ENCODE measurements at regions not wholly inside any gene's neighbourhood (a gene's known extent, or its start where the extent isn't known, plus 50 kb on each side); places are given as distances from the start of the nearest gene placed in this dataset.
"Not testable (repeated sequence)": the region's sequence is repeated elsewhere in the genome, so short reads cannot be mapped to it uniquely, and the experiment has no call there.

DNA sequence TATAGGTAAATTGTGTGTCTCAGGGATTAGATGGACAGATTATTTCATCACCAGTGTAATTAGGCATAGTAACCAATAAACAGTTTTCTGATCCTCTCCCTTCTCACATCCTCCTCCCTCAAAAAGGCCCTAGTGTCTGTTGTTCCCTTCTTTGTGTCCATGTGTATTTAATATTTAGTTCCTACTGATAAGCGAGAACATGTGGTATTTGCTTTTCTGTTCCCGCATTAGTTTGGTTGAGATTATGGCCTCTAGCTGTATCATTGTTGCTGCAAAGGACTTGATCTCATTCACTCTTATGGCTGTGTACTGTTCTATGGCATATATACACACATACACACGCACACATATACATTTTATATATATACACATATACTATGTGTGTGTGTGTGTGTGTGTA, 866.2 kb downstream of the CCDC85A start:
- DNase-seq, result no peak

DNA sequence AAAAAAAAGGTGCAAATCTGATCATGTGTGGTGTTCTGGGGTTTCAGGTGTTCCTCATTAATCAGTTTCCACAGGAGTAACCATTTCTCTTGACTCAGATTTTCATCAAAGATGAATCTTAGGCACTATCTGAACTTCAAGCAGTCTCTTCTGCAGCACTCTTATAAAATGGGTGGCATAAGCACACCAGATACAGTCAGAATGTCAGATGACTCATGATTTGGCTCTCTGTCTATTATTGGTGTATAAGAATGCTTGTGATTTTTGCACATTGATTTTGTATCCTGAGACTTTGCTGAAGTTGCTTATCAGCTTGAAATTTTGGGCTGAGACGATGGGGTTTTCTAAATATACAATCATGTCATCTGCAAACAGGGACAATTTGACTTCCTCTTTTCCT, 882.5 kb downstream of the CCDC85A start:
- DNase-seq, result not testable (repeated sequence)

DNA sequence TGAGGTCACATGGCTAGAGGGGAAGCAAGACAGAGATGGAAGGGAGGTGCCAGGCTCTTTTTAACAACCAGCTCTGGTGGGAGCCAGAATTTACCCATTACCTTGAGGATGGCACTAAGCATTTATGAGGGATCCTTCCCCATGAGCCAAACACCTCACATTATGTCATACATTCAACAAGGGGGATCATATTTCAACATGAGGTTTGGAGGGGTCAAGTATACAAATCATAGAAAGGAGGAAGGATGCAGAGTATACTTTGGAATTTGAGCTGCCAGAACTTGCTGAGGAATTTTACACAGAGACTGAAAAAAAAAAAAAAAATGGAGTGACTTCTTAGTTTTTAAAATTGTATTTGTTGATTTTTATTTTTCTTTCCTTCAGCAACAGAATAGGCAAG, 891.4 kb downstream of the CCDC85A start:
- no peak for DNase-seq

DNA sequence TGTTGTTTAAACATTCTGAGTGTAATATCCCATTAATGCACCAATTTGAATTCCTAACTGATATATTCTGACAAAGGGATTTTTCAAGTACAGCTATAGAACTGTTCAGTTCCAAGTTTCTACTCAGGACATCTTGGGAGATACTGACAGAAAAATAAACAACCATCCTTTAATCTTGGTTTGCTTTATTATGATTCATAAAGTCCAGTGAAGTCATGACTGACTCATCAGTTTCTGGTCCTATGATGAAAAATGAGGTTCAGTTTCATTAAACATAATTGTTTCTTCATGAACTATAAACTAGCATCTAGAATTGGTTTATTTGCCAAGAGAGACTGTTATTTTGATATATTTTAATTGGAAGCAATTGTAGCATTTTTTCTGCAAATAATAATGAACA, 896.2 kb downstream of the CCDC85A start:
- no peak for DNase-seq

DNA sequence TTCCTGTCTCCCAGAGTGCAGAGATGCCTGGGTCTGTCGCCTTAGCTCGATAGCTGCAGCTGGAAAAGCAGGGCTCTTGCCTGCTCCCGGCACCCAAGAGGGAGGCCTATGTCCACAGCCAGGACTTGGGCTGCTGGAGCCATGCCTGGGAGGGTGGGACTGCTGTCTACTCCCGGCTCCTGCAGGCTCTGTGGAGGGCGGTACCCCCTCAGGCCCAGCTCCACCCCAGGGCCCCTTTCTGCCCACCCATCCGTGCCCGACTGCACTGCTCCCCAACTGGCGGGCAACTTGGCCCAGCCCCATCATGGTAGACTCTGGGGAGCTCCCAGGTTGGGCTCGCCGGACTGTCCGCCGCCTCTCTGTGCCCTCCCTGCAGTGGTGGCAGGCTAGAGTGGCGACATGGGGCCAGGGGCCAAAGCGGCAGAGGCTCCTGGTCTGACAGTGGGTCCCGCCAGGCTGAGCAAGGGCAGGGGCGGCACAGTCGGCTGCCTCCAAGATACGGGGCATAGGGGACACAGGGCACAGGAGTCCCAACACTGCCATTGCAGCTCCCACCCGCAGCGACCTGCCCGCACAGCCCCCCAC, 901.0 kb downstream of the CCDC85A start:
- DNase-seq, result no peak

DNA sequence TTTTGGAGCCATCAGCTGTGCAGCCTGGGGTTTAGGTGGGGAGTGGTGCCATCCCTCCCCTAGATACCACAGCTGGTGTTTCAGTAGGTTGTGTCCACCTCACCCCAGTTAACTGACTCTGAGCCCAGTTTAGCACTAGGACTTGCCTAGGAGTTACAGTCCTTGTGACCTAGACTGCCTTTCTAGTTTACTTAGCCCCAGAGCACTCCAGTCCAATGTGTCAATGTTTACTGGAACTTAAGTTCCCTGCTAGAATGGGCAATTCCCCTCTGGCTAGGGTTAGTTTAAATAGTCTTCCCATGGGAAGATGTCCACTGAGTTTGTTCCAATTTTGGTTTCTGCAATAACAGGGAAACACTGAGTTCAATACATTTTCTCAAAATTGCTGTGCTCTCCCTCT, 909.2 kb downstream of the CCDC85A start:
- no peak for DNase-seq

DNA sequence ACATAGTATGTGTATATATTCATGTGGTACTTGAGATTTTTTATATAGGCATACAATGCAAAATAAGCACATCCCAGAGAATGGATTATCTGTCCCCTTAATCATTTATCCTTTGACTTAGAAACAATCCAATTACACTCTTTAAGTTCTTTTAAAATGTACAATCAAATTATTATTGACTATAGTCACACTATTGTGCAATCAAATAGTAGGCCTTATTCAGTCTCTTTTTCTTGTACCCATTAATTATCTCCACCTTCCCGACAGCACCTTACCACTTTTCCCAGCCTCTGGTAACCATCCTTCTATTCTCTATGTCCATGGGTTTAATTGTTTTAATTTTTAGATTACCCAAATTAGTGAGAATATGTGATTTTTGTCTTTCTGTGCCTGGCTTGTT, 914.1 kb downstream of the CCDC85A start:
- no peak for DNase-seq

DNA sequence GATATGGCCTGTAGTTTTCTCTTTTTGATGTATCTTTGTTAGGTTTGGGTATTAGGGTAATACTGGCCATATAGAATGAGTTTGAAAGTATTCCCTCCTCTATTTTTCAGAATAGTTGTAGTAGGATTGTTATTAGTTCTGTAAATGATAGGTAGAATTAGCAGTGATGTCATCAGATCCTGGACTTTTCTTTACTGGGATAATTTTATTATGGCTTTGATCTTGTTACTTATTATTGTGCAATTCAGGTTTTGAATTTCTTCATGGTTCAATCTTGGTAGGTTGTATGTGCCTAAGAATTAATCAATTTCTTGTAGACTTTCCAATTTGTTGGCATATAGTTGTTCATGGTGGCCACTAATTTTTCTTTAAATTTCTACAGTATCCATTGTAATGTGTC, 916.6 kb downstream of the CCDC85A start:
- no peak for DNase-seq

DNA sequence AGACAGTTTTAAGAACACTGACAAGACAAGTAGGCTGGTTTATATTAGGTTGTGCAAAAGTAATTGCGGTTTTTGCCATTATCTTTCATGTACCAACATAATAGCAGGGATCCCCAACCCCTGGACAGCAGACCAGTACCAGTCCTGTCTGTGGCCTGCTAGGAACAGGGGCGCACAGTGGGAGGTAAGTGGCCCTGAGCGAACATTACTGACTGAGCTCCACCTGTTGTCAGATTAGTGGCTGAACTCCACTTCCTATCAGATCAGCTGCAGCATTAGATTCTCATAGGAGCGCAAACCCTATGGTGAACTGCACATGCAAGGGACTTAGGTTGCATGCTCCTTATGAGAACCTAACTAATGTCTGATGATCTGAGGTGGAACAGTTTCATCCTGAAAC, 921.9 kb downstream of the CCDC85A start:
- no peak for DNase-seq

DNA sequence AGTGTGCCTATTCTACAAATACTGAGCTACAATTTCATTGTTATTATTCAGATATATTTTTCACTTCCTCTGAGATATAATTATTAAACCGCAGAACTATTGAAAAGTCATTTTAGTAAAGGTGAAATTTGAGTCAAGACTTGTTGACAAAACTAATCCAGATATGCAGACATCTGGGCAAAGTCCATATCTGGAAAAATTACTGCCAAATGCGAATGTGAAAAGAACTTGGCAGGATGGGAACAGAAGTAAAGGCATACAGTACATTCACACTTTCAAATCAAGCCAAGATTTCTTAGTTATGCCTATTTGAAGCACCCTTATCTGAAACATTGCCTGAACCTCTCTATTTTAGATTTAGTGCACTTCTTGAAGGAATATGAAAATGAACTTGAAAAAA, 923.6 kb downstream of the CCDC85A start:
- no peak for DNase-seq

DNA sequence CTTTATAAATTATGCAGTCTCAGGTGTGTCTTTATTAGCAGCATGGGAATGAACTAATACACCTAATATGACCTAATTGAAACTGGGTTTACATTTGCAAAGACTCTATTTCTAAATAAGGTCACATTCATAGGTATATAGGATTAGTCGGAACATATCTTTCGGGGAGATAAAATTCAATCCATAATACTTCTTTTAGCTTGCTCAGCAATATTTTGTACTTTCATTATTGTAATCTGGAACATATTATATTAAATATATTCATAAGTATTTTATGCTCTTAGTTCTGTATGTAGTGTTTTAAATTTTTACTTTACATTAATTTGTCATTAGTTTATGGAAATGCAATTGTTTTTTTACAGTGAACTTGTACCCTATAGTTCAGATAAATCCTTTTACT, 927.7 kb downstream of the CCDC85A start:
- no peak for DNase-seq

DNA sequence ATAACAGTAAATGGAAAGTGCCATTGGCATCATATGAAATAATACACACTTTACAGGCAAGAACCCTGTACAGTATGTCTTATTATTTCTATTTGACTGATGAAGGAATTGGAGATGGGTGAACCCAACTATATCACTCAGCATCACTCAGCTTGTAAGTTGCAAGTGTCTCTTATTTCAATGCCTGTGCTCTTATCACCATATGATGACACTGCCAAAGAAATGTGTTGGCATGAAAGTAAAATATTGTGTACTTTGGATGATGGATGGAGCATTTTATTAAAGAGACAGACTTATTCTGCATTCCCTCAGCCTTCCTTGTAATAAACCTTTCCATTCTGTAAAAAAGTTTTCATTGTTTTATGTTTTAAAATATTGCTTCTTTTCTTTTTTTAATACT, 927.5 kb upstream of the VRK2 start:
- no peak for DNase-seq

DNA sequence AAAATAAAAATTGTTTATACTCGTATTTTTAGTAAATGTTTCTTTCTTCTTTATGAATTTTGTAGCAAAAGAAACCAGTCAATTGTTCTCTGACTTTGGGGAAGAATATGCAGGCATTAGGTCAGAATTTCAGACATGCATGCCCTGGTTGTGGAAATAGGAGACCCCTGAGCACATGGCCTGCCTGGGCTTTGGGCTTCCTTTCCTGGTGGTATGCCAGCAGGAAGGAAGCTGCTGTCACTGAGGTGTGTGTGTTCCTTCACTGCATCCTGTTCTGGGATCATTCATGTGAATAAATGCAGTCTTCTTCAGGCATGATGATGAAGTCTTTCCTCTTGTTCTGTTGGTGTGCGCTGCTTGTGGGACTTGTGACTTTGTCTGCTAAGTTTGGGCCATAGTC, 920.2 kb upstream of the VRK2 start:
- DNase-seq, result no peak

DNA sequence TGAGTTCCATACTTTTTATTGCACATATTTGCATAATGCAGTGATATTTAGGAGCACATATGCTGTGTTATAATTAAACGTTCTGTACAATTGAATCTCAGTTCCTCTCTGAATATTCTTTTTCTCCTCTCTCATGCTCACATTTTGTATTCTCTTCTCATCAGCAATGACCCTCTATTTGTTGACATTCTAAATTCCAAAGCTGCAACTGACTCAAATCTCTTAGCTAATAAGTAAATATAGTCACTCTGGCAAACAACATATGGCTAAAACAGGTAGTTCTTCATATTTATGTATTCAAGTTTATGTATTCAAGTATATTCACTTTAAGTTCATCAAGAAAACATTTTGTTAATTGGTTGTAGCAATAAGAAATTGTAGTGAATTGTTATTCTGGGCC, 907.4 kb upstream of the VRK2 start:
- DNase-seq, result no peak

DNA sequence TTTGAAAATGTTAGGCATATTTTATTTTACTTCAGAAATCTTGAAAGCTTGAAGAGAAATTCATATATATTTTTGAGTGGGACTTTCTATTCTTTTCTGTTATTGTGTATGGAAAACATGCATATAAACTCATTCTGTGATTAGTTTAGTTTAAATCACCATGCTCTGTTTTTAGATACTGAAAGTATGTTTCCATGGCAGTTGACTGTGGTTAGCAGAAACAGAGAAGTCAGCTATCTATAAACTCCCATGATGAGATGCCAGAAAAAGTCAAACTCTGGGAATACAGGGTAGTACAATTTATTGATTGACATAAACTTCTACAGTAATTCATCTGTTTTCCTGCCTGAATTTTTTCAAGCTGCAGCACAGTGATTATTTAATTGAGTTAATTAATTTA, 905.3 kb upstream of the VRK2 start:
- no peak for DNase-seq

DNA sequence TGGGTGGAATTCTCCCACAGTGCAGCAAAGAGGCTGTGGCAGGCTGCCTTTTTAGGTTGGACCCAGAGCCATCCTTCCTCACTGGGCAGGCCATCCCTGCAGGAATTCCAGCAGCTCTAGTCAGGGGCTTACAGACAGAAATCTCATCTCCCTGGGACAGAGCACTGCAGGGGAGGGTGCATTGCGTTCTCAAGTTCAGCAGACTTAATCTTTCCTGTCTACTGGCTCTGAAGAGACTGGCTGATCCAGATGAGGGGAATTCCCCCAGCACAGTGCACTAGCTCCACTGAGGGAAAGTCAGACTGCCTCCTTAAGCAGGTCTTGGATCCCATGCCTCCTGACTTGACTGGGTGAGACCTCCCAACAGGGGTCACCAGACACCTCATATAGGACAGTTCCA, 899.7 kb upstream of the VRK2 start:
- no peak for DNase-seq

DNA sequence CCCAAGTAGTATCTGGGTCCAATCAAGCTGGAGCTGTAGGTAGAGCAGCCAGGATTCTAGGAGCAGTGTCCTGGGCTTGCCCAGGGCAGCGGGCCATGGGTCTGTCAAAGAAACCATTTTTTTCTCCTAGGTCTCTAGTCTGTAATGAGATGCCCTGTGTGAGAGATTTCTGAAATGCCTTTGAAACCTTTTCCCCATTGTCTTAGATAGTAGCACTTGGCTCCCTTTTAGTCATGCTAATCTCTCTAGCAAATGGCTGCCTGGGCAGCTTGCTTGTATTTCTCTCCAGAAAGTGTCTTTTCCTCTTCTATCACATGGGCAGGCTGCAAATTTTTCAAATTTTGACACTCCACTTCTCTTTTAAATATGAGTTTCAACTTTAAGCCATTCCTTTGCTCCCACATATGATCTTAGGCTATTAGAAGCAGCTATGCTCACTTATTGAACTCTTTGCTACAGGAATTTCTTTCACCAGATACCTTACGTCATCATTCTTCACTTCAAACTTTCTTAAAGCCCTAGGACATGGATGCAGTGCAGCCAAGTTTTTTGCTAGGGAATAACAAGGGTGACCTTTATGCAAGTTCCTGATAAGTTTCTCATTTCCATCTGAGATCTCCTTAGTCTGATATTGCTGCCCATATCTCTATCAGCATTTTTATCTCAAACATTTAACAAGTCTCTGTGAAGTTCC, 890.2 kb upstream of the VRK2 start:
- no peak for DNase-seq

DNA sequence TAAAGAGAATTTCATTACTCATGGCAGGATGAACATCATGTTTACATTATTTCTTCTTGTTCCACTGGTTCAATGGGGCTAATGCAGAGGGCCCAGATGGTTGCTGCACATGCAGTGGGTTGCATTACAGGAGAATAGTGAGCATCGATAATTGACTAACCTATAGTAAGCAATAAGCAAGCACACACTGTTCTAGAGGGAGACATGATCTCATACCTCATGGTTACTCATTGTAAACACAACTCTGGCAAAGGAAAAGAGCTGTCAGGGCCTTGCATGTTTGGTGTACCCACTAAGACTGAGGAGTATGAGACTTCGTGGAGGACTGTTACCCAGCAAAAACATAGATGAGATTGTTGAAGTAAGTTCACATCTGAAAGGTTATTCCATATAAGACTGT, 885.6 kb upstream of the VRK2 start:
- no peak for DNase-seq

DNA sequence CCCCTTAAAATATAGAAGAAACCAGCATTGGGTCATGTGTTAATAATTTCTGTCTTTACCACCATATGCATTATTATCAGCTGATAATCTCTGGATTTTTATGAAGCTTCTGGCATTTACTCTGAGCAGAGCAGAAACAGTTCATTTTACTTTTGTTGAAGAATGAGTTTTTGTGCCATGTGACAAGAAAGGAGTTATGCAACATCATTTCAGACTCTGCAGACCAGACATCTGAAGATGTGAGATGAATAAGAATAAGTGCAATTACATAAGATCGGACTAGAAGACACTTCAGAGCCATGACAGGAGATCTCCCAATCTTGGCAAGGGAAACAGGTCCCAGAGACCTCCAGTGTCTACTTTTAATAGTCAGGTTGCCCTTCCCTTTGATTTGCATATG, 869.4 kb upstream of the VRK2 start:
- no peak for DNase-seq

DNA sequence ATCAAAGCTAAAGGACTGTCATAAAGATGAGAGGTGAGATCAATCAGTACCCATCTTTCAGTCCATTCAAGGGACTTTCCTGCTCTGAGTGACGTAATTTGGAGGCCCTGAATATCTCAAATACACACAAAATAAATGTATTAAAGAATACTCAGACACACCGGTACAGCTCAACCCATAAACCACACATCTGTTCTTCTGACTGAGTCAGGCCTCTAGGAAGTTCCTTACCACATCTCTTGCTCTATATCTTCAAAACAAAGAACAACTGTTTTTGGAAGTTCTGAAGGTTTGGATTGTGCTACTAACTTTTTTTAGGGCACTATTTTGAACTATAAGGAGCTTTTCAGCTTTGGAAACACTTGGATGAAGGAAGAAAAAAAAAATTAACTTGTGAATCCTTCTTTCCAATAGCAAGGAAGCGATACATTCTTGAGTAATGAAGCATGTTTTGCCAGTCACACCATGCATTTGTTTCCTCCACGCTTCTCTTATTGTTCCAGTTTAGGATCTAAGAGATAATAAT, 866.5 kb upstream of the VRK2 start:
- no peak for DNase-seq

DNA sequence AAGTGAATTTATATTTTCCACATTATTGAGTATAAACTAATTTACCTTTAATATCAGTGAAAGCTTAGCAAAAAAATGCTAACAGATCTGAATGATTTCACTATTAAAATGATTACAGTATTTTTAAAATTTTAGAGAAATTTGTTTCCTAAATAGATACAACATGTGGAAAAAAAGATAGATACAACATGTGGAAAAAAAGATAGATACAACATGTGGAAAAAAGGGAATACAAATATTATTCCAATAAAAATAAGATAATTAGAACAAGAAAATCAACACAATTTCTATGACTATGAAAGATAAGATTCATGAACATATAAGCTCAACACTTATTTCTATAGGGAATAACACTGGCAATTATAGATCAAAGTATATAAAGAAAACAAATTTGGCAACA, 865.9 kb upstream of the VRK2 start:
- DNase-seq, result no peak

DNA sequence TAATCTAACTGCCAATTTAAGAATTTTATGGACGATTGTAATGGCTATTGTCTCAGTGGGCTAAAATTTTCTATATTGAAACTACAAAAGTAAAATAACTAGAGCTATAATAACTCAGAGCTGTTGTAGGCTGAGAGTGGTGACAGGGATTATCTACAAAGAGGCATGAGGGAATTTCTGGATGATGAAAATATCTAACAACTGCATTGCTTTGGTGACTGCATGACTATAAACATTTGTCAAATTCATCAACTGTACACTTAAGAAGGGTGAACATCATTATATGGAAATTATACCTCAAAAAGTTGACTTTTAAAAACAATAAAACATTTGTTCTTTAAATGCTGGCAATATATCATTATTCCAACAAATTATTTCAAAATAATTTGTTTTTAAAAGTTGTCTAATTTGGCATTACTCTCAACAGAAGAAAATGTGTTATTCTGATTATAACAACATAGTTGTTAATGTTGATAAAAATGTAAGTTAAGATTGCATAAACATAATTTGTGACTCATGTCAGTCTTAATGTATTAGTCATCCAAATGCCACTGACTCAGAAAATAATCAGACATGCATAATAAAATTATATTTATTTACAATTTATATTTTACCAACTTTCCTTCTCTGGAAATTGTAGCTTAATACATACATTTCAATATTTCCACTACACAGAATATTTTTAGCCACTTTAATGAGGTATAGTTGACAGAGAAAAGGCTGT, 865.1 kb upstream of the VRK2 start:
- DNase-seq, result no peak

DNA sequence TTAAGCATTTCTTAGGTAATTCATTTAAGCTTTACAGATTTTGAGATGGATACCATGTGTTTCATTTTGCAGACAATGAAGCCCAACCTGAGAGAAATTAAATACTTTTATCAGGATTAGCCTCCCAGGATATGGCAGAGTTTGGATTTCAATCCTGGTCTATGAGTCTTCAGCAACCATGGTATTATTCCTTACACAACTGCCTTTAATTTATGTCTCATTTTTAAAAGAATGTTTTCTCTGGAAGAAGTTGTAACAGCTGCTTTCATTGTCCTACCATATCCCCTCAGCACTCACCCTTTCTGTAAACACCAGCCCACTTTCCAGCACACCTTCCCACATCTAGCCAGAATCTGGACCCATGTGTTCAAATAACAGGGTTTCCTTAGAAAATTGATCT, 863.7 kb upstream of the VRK2 start:
- DNase-seq, result no peak

DNA sequence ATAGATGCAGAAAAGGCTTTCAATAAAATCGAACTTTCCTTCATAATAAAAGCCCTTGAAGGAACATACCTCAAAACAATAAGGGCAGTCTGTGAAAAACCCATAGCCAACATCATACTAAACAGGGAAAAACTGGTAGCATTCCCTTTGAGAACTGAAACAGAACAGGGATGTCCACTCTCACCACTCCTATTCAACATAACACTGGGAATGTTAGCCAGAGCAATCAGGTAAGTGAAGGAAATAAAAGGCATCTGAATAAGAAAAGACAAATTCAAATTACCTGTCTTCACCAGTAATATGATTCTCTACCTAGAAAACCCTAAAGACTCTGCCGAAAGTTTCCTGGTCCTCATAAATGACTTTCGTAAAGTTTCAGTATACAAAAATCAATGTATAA, 861.0 kb upstream of the VRK2 start:
- no peak for DNase-seq
